ENCODE measurements at regions not wholly inside any gene's neighbourhood (a gene's known extent, or its start where the extent isn't known, plus 50 kb on each side); places are given as distances from the start of the nearest gene placed in this dataset.
A peak's percentile ranks its signal among the peaks of the same experiment; 100 is the strongest.
"Not testable (repeated sequence)": the region's sequence is repeated elsewhere in the genome, so short reads cannot be mapped to it uniquely, and the experiment has no call there.

- H3K9me3 Mint-ChIP-seq, result no peaks in the 10 kb centered on the region
- no peak for ATAC-seq
- no peak overlapping the region for H3K4me3 Mint-ChIP-seq
- H3K36me3 Mint-ChIP-seq, result no peaks in the 10 kb centered on the region
- no peak overlapping the region for H3K27ac Mint-ChIP-seq
- no peak for DNase-seq (ENCODE audit: low spot score in 2 of 2)
- H3K4me1 Mint-ChIP-seq, result no peaks in the 10 kb centered on the region
Observed at GRCh38 chr3:98644168-98644567, 50.8 kb upstream of the CPOX start.

- Mint-ChIP-seq H3K4me1 (no peaks in the 10 kb centered on the region), H3K36me3 (no peaks in the 10 kb centered on the region), H3K27ac (no peak overlapping the region), H3K4me3 (no peak overlapping the region), H3K9me3 (no peaks in the 10 kb centered on the region)
- ATAC-seq (peak; percentile 28), DNase-seq (ENCODE audit: low spot score in 2 of 2) (no peak)
Observed at GRCh38 chr3:98645039-98645438, 51.6 kb upstream of the CPOX start.

- no peak overlapping the region for H3K4me3 Mint-ChIP-seq
- H3K4me1 Mint-ChIP-seq, result no peaks in the 10 kb centered on the region
- ATAC-seq (no peak), DNase-seq (ENCODE audit: low spot score in 2 of 2) (no peak)
- no peaks in the 10 kb centered on the region for H3K9me3 Mint-ChIP-seq
- H3K27ac Mint-ChIP-seq, result no peak overlapping the region
- no peaks in the 10 kb centered on the region for H3K36me3 Mint-ChIP-seq
Observed at GRCh38 chr3:98646680-98647079, 53.3 kb upstream of the CPOX start.

- H3K27ac Mint-ChIP-seq, result no peak overlapping the region
- no peak for ATAC-seq
- no peak overlapping the region for H3K4me3 Mint-ChIP-seq
- DNase-seq (ENCODE audit: low spot score in 2 of 2), result no peak
- no peaks in the 10 kb centered on the region for H3K4me1 Mint-ChIP-seq
- H3K36me3 Mint-ChIP-seq, result no peaks in the 10 kb centered on the region
- H3K9me3 Mint-ChIP-seq, result no peaks in the 10 kb centered on the region
Observed at GRCh38 chr3:98647197-98647596, 53.8 kb upstream of the CPOX start.

DNA sequence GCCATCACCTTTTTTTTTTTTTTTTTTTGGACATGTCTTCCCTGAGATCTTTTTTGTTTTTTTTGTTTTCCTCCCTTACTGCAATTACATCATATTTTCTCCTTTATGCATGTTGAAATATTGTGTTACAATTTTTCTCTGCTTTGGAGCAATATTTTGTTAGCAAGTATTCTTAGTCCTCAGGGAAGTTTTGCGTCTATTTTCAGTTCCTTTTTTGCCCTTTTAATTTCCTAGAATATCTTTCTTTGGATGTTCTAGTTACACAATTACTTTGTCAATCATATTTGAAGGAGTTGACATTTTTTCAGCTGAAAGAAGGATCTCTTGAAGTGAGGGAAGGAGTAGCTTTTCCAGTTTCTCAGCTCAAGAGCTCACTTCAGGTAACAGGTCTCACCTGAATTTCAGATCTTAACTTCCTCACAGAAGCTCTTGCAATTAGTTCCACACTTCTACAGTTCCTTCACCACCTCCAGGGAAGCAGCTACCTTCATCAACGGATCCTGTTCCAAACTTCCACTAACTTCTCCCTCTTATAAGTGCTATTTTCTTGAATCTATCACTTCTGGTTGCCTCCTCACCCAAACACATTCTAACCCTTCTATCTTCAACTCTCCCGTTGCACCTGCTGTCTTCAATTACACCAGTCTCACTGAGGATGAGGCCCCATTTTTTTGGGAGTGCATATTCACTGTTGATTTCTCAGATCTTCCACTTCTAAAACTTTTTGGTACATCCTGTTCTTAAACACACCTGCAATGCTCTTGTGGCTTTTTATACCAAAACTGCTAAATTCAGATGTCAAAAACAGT, 57.8 kb upstream of the CPOX start:
- DNase-seq (ENCODE audit: low spot score in 2 of 2) (no peak), ATAC-seq (no peak)
- H3K36me3 Mint-ChIP-seq, result no peaks in the 10 kb centered on the region
- no peaks in the 10 kb centered on the region for H3K9me3 Mint-ChIP-seq
- H3K27ac Mint-ChIP-seq, result no peak overlapping the region
- no peaks in the 10 kb centered on the region for H3K4me1 Mint-ChIP-seq
- H3K4me3 Mint-ChIP-seq, result no peak overlapping the region

GRCh38 chr3:98651780-98652077, 58.3 kb upstream of the CPOX start:
- no peaks in the 10 kb centered on the region for H3K9me3 Mint-ChIP-seq
- no peak for DNase-seq (ENCODE audit: low spot score in 2 of 2)
- no peak overlapping the region for H3K27ac Mint-ChIP-seq
- no peaks in the 10 kb centered on the region for H3K36me3 Mint-ChIP-seq
- H3K4me1 Mint-ChIP-seq, result no peaks in the 10 kb centered on the region
- ATAC-seq, result no peak
- H3K4me3 Mint-ChIP-seq, result no peak overlapping the region

DNA sequence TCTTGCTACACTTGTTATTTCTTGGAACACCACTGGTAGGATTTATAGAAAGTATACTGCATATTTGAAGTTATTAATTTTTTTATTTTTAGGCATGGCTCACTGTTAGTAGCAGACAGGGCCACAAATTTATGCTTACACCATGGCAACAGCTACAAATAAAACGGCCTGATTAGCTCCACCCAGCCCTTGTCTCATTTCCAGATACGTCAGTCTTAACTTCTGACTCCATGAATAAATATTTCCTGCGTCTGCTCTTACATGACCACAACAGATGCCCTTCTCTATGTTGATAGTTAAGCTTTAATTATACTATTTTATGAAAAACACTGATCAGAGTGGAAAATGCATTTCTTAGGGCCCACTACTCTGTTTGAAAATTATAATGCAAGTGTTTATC, 62.3 kb upstream of the CPOX start:
- no peaks in the 10 kb centered on the region for H3K36me3 Mint-ChIP-seq
- H3K4me3 Mint-ChIP-seq, result no peak overlapping the region
- no peak for DNase-seq (ENCODE audit: low spot score in 2 of 2)
- H3K4me1 Mint-ChIP-seq, result no peaks in the 10 kb centered on the region
- no peaks in the 10 kb centered on the region for H3K9me3 Mint-ChIP-seq
- H3K27ac Mint-ChIP-seq, result no peak overlapping the region
- ATAC-seq, result no peak

DNA sequence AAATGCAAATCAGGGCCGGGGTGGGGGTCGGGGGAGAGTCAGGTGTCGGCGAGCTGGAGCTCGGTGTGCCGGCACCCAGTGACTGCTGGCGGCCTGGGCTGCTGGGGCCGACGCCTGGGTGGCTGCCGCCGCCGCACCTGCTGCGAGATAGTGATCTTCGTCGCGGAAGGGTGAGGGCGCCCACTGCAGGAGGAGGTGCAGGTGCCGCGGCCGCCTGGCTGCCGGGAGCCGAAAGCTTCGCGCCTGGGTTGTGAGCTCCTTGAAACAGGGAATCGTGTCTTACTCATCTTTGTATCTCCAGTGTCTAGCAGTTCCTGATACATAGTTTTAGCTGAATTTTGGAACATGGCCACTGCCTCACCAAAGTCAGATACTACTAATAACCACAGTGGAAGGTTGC, 64.0 kb upstream of the CPOX start:
- Mint-ChIP-seq H3K4me1 (no peaks in the 10 kb centered on the region), H3K9me3 (no peaks in the 10 kb centered on the region), H3K4me3 (no peak overlapping the region), H3K27ac (no peak overlapping the region), H3K36me3 (no peaks in the 10 kb centered on the region)
- ATAC-seq (peak; percentile 69), DNase-seq (ENCODE audit: low spot score in 2 of 2) (no peak)

- no peak overlapping the region for H3K4me3 Mint-ChIP-seq
- DNase-seq (ENCODE audit: low spot score in 2 of 2) (no peak), ATAC-seq (no peak)
- no peak overlapping the region for H3K27ac Mint-ChIP-seq
- H3K9me3 Mint-ChIP-seq, result no peaks in the 10 kb centered on the region
- no peaks in the 10 kb centered on the region for H3K36me3 Mint-ChIP-seq
- no peaks in the 10 kb centered on the region for H3K4me1 Mint-ChIP-seq
Observed at GRCh38 chr3:98662699-98663098, 69.3 kb upstream of the CPOX start.

DNA sequence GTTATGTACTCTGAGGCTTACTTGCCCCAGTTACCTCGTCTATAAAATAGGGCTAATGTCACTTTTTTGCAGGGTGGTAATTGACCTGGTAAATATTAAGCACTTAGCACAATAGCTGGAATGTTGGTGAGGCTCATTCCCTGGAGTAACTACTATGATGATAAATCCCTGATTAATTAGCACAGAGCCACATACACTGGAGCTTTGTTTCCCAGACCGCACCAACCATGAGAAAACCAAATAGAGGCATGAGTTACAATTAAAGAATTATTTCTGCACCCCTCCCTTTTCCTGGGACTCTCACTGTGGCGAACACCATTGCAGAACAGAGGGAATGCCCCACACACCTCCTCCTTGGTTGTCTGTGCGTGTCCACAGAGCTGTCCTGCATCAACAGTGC, 76.6 kb upstream of the CPOX start:
- Mint-ChIP-seq H3K9me3 (no peaks in the 10 kb centered on the region), H3K4me1 (no peaks in the 10 kb centered on the region), H3K36me3 (no peaks in the 10 kb centered on the region), H3K4me3 (no peak overlapping the region), H3K27ac (no peak overlapping the region)
- DNase-seq (ENCODE audit: low spot score in 2 of 2), result no peak
- no peak for ATAC-seq

DNA sequence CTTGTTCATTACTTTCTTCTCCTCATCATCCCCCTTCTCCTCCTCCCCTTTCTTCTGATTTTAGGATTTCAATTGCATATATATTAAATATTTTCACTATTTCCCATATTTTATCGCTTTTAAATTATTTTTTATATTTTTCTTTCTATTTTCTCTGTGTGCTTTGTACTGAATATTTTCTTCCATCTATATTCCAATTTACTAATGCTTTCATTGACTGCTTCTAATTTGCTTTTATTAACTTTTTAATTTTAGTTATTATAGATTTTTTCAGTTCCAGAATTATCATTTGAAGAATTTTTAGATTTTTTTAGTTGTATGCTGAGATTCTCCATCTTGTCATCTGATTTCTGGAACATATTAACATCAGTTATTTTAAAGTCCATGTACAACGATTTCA, 83.2 kb upstream of the ST3GAL6 start:
- H3K36me3 Mint-ChIP-seq, result no peaks in the 10 kb centered on the region
- DNase-seq (ENCODE audit: low spot score in 2 of 2) (no peak), ATAC-seq (no peak)
- no peak overlapping the region for H3K27ac Mint-ChIP-seq
- no peaks in the 10 kb centered on the region for H3K4me1 Mint-ChIP-seq
- no peak overlapping the region for H3K4me3 Mint-ChIP-seq
- H3K9me3 Mint-ChIP-seq, result no peaks in the 10 kb centered on the region

DNA sequence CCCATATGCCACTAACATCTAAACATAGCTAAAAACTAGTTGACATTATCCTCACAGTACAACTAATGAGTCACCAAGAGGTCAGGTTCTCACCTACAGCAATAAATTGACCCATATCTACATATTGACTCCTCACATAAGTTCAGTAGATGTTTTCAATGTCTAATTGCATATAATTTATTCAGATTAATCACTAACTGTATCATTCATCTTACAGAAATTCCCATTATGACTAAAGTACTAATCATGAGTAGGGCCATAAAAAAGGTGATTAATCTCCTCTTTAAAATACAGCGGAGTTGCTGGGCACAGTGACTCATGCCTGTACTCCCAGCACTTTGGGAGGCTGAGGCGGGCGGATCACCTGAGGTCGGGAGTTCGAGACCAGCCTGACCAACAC, 82.4 kb upstream of the ST3GAL6 start:
- DNase-seq (ENCODE audit: low spot score in 2 of 2) (no peak), ATAC-seq (no peak)
- Mint-ChIP-seq H3K27ac (no peak overlapping the region), H3K4me3 (no peak overlapping the region), H3K4me1 (no peaks in the 10 kb centered on the region), H3K36me3 (no peaks in the 10 kb centered on the region), H3K9me3 (no peaks in the 10 kb centered on the region)

DNA sequence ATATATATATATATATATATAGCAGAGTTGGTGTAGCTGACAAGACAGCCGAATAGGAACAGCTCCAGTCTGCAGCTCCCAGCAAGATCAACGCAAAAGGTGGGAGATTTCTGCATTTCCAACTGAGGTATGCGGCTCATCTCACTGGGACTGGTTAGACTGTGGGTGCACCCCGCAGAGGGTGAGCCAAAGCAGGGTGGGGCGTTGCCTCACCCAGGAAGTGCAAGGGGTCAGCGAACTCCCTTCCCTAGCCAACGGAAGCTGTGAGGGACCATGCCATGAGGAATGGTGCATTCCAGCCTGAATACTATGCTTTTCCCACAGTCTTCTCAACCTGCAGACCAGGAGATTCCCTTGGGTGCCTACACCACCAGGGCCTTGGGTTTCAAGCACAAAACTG, 81.7 kb upstream of the ST3GAL6 start:
- no peak for DNase-seq (ENCODE audit: low spot score in 2 of 2)
- Mint-ChIP-seq H3K4me3 (no peak overlapping the region), H3K9me3 (no peaks in the 10 kb centered on the region), H3K4me1 (no peaks in the 10 kb centered on the region), H3K27ac (no peak overlapping the region), H3K36me3 (no peaks in the 10 kb centered on the region)
- no peak for ATAC-seq

DNA sequence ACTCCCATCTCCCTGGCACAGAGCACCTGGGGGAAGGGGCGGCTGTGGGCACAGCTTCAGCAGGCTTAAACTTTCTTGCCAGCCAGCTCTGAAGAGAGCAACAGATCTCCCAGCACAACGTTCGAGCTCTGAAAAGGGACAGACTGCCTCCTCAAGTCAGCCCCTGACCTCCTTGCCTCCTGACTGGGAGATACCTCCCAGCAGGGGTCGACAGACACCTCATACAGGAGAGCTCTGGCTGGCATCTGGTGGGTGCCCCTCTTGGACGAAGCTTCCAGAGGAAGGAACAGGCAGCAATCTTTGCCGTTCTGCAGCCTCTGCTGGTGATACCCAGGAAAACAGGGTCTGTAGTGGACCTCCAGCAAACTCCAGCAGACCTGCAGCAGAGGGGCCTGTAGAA, 80.7 kb upstream of the ST3GAL6 start:
- not testable (repeated sequence) for H3K36me3 Mint-ChIP-seq; H3K9me3 Mint-ChIP-seq; DNase-seq (ENCODE audit: low spot score in 2 of 2); H3K4me1 Mint-ChIP-seq; ATAC-seq; H3K27ac Mint-ChIP-seq; H3K4me3 Mint-ChIP-seq

- H3K36me3 Mint-ChIP-seq, result no peaks in the 10 kb centered on the region
- no peak overlapping the region for H3K27ac Mint-ChIP-seq
- no peak overlapping the region for H3K4me3 Mint-ChIP-seq
- no peaks in the 10 kb centered on the region for H3K4me1 Mint-ChIP-seq
- no peak for DNase-seq (ENCODE audit: low spot score in 2 of 2)
- ATAC-seq, result no peak
- H3K9me3 Mint-ChIP-seq, result no peaks in the 10 kb centered on the region
Observed at GRCh38 chr3:98688363-98688762, 74.8 kb upstream of the ST3GAL6 start.

DNA sequence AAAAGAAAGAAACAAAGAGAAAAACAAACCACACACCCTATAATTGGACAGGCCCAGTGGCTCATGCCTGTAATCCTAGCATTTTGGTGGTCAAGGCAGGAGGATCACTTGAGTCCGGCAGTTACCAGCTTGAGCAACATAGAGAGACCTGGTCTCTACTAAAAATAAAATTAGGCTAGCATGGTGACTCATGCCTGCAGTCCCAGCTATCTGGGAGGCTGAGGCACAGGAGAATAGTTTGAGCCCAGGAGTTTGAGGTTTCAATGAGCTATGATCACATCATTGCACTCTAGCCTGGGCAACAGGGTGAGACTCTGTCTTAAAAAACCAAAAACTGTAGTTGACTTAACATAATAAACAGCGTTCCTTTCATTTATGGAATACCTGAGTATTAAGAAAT, 72.3 kb upstream of the ST3GAL6 start:
- H3K9me3 Mint-ChIP-seq, result no peaks in the 10 kb centered on the region
- ATAC-seq (no peak), DNase-seq (ENCODE audit: low spot score in 2 of 2) (no peak)
- H3K4me3 Mint-ChIP-seq, result no peak overlapping the region
- no peaks in the 10 kb centered on the region for H3K36me3 Mint-ChIP-seq
- H3K27ac Mint-ChIP-seq, result no peak overlapping the region
- no peaks in the 10 kb centered on the region for H3K4me1 Mint-ChIP-seq

DNA sequence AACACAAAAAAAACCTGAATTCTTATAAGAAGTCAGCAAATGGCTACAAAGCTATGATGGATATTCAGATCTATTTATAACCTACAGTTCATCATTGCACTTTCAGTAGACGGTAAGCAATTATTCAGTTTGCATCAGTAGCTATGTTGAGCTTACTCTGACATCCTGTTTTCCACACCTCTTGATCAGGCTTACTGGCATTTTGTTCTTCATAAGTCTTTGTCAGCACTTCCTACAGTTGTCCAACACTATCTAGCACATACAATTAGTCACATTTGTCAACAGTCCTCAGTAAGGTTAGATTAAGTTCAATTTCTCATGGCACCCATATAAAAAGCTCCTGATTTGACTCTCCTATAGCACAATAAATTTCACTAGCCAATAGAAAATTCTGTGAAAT, 71.2 kb upstream of the ST3GAL6 start:
- Mint-ChIP-seq H3K9me3 (no peaks in the 10 kb centered on the region), H3K4me3 (no peak overlapping the region), H3K27ac (no peak overlapping the region)

More for the DNA sequence above, 71.2 kb upstream of the ST3GAL6 start:
- DNase-seq (ENCODE audit: low spot score in 2 of 2) (no peak), ATAC-seq (no peak)
- Mint-ChIP-seq H3K4me1 (no peaks in the 10 kb centered on the region), H3K36me3 (no peaks in the 10 kb centered on the region)
